Activated CD4-positive, CD25-positive, alpha-beta regulatory T cell treated with anti-CD3 and anti-CD28 coated beads, Interleukin-2, amount 50 U/mL, for 24 hours (primary cell): ENCODE measurements at regions not wholly inside any gene's neighbourhood (a gene's known extent, or its start where the extent isn't known, plus 50 kb on each side); places are given as distances from the start of the nearest gene placed in this dataset.
"Not testable (repeated sequence)": the region's sequence is repeated elsewhere in the genome, so short reads cannot be mapped to it uniquely, and the experiment has no call there.

Experiments used
- ATAC-seq, 2 donors: fragments of 150-1000 bp; cut with Tn5 transposase; one replicate each; pipeline ENCODE4 v1.10.0; 2021; ENCODE audit warnings: mild to moderate bottlenecking in 1 of 2, moderate library complexity in 1 of 2

GRCh38 chr6:144895313-144896278 lies 610.5 kb downstream of the UTRN start:
- ATAC-seq, result no peak

- no peak for ATAC-seq
Measured at GRCh38 chr6:144896289-144896688, 611.2 kb downstream of the UTRN start.

- ATAC-seq, result no peak
Measured at GRCh38 chr6:144896871-144897270, 611.7 kb downstream of the UTRN start.

GRCh38 chr6:144897441-144897921 lies 612.3 kb downstream of the UTRN start:
- no peak for ATAC-seq

GRCh38 chr6:144898052-144898689 lies 613.0 kb downstream of the UTRN start:
- ATAC-seq, result no peak

- ATAC-seq, result no peak
Measured at GRCh38 chr6:144898741-144899140, 613.6 kb downstream of the UTRN start.

GRCh38 chr6:144899161-144899560 lies 614.0 kb downstream of the UTRN start:
- ATAC-seq, result no peak

GRCh38 chr6:144901412-144901811 lies 616.3 kb downstream of the UTRN start:
- no peak for ATAC-seq

GRCh38 chr6:144908004-144908403 lies 622.9 kb downstream of the UTRN start:
- no peak for ATAC-seq

GRCh38 chr6:144909753-144910285 lies 624.7 kb downstream of the UTRN start:
- no peak for ATAC-seq

GRCh38 chr6:144911322-144911721 lies 626.2 kb downstream of the UTRN start:
- no peak for ATAC-seq

GRCh38 chr6:144912474-144912873 lies 627.3 kb downstream of the UTRN start:
- ATAC-seq, result no peak

- ATAC-seq, result no peak
Measured at GRCh38 chr6:144918073-144918472, 632.9 kb downstream of the UTRN start.

- ATAC-seq, result no peak
Measured at GRCh38 chr6:144919560-144919959, 634.4 kb downstream of the UTRN start.

- ATAC-seq, result no peak
Measured at GRCh38 chr6:144920391-144920961, 635.3 kb downstream of the UTRN start.

GRCh38 chr6:144921206-144921975 lies 636.3 kb downstream of the UTRN start:
- ATAC-seq, result no peak

GRCh38 chr6:144922120-144922722 lies 637.1 kb downstream of the UTRN start:
- ATAC-seq, result no peak

GRCh38 chr6:144922771-144923490 lies 637.8 kb downstream of the UTRN start:
- ATAC-seq, result not testable (repeated sequence)

- not testable (repeated sequence) for ATAC-seq
Measured at GRCh38 chr6:144923491-144923787, 638.3 kb downstream of the UTRN start.

GRCh38 chr6:144928847-144929246 lies 643.7 kb downstream of the UTRN start:
- ATAC-seq, result no peak

GRCh38 chr6:144929262-144929661 lies 644.1 kb downstream of the UTRN start:
- ATAC-seq, result no peak
